B cell (primary cell): ENCODE measurements at regions not wholly inside any gene's neighbourhood (a gene's known extent, or its start where the extent isn't known, plus 50 kb on each side); places are given as distances from the start of the nearest gene placed in this dataset.

ENCODE experiments used
- EZH2 ChIP-seq: IDR thresholded peaks from 2 replicates; pipeline ENCODE4 v1.6.1; 2012; ENCODE audit warnings: borderline replicate concordance, low read depth, mild to moderate bottlenecking, moderate library complexity, low read length; ENCODE audit not compliant: insufficient read depth, poor library complexity, severe bottlenecking
- TF ChIP-seq, protein P1 (sequence below): fragments of 200-600 bp; IDR thresholded peaks from one replicate; pipeline ENCODE4 v1.8.0; 2022; ENCODE audit warnings: antibody characterized with exemption, mild to moderate bottlenecking

DNA sequence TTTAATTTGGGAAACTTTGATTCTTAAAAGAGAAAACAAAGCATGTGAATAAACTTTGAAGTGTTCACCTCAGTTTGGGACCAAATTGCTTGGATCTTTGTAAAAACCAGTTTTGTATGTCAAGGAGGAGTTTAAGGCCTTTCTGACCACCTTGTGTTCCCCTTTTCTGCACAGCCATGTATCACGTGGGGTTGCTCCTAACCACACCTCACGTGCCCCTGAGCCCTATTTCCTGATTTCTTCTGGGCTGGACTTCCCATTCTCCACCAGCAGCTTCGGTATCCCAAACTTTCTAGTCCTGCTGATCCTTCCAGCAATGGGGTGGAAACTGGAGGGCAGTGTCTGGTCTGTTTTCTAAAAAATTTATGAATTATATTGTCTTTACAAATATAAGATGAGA lies 76.4 kb upstream of the STT3B start:
- TF ChIP-seq, protein P1, sequence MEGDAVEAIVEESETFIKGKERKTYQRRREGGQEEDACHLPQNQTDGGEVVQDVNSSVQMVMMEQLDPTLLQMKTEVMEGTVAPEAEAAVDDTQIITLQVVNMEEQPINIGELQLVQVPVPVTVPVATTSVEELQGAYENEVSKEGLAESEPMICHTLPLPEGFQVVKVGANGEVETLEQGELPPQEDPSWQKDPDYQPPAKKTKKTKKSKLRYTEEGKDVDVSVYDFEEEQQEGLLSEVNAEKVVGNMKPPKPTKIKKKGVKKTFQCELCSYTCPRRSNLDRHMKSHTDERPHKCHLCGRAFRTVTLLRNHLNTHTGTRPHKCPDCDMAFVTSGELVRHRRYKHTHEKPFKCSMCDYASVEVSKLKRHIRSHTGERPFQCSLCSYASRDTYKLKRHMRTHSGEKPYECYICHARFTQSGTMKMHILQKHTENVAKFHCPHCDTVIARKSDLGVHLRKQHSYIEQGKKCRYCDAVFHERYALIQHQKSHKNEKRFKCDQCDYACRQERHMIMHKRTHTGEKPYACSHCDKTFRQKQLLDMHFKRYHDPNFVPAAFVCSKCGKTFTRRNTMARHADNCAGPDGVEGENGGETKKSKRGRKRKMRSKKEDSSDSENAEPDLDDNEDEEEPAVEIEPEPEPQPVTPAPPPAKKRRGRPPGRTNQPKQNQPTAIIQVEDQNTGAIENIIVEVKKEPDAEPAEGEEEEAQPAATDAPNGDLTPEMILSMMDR, result no peak
- TF ChIP-seq EZH2, result no peak
